ENCODE measurements at regions not wholly inside any gene's neighbourhood (a gene's known extent, or its start where the extent isn't known, plus 50 kb on each side); places are given as distances from the start of the nearest gene placed in this dataset.

DNA sequence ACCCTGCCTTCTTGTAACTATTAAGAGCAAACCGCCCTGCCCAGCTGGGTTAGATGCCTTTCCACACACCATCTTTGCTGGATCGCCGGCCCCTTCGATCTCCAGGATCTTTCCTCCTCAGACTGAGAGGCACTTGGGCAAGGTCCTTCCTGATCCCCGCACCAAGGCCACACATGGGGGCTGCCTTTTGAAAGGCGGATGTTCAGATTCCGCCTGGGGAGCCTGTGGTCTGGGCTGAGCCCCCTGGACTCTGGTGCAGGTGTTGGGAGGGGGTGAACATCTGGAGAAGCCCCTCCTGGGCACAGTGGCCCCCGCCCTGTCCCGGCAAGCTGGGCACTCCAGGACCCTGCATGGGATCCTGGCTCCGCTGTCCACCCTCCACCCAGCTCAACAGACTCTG lies 135.4 kb upstream of the HDAC4 start:
- DNase-seq (ENCODE audit: low read depth, low spot score), result no peak

DNA sequence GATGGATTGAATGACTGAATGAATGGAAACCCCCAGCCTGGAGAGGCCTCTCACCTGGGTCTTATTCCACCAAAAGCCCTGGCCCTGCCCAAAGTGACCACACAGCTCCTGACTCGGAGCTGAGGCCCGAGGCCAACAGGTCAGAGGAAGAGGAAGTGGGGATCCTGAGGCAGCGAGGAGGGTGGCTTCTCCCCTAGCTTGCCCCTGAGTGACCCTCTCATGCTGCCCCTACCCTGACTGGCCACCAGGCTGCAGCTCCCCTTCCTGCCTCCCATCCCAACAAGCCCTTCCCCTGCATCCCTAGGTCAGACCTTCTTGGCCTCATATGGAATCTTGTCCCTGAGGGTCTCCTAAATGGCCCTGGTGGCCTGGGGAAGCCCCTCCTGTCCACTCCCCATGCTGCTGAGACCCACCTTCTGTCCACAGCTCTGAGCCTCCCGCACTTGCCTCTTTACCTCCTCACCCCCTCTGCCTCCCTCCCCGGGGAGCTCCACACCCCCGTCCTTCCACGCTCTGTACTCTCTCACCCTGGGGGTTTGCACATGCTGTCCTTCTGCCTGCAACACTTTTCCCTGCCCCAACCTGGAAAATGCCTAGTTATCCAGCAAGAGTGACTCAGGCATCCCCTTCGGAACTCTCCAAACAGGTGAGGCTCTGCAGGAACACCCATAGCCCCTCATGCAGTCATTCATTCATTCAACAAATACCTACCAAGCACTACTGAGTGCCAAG lies 134.8 kb upstream of the HDAC4 start:
- DNase-seq (ENCODE audit: low read depth, low spot score), result no peak

GRCh38 chr2:239534581-239535412 lies 134.0 kb upstream of the HDAC4 start:
- DNase-seq (ENCODE audit: low read depth, low spot score), result no peak

- DNase-seq (ENCODE audit: low read depth, low spot score), result peak; percentile 10
Observed at GRCh38 chr2:239533569-239534316, 132.9 kb upstream of the HDAC4 start.

DNA sequence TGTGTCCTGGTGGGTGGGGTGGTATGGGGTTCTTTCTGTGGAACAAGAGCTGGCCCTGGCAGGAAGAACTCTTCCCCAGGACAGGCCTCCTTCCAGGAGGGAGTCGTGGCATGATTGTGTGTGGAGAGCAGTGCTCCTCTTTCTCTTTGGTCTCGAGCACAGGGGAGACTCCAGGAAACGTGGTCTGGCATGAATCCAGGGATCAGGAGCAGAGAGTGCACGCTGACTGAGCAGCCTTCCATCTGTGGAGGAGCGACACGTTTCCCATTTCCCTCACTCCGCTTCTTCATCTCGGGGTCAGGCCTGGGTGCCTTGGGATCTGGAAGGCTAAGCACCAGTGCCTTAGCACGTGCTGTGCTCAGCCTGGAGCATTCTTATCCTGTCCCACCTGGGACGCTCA lies 132.0 kb upstream of the HDAC4 start:
- peak; percentile 13 for DNase-seq (ENCODE audit: low read depth, low spot score)

DNA sequence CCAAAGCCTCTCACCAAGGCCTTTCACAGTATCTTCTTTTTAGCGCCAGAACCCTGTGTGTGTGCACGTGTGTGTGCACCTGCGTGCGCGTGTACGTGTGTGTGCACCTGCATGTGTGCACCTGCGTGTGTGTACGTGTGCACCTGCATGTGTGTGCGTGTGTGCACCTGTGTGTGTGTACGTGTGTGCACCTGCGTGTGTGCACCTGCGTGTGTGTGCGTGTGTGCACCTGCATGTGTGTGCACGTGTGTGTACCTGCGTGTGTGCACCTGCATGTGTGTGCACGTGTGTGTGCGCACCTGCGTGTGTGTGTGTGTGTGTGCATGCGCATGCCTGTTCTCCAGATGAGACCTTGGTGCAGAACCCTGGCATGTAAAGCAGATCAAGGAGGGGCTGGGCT lies 131.4 kb upstream of the HDAC4 start:
- no peak for DNase-seq (ENCODE audit: low read depth, low spot score)

- no peak for DNase-seq (ENCODE audit: low read depth, low spot score)
Observed at GRCh38 chr2:239531456-239532241, 130.8 kb upstream of the HDAC4 start.

DNA sequence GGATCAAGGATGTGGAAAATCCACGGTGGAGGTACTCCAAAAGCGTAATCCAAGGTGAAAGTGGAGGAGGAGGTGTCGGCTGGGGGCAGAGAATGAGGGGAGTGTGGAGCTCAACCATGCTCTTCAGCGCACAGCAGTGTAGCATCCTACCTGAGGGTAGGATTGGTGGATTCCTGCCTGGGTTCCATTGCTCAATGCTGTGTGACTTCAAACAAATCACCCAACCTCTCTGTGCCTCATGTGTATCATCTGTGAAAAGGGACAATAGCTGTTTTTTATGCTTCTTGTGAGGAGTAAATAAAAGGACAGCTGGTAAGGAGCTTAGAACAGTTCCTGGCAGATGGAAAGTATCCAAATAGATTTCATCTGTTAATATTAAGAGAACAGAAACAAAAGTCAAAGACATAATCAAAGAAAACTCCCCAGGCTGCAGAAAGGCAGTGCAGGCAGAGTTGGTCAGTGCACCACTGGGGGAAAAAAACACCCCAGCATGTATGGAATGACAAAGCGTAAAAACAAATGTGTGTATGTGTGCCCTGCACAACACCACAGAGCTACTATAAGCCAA lies 130.0 kb upstream of the HDAC4 start:
- DNase-seq (ENCODE audit: low read depth, low spot score), result no peak

DNA sequence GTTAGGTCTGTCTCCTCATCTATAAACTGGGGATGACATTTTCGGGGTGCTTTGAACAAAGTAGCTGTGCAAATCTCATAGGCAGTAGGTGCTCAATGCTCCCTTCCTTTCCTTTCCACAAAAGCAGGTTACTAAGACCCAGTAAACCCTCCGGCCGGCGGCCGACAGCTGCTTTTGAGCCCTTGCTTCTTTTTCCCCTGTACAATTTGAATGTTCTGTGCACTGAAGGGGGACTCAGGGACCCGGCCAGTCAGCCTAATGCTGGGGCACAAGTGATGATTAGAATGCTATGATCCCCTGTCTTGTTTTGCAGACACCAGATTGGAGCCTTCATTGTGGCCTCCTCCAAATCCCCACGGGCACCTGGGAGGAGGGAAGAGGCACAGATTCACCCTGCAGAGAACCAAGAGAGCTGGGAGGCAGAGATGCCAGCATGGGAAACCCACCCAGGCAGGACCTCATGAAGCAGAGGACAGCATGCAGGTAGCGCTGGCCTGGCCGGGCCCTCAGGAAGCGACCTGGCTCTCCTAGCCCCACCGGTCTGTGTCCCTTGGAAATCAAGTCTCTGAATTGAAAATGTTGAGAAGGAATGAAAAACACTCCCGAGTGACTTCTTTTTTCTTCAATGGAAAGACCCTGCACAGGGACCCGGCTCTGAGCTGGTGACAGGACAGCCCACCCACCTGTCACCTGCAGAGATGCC lies 128.6 kb upstream of the HDAC4 start:
- no peak for DNase-seq (ENCODE audit: low read depth, low spot score)

- no peak for DNase-seq (ENCODE audit: low read depth, low spot score)
Observed at GRCh38 chr2:239528883-239529282, 128.1 kb upstream of the HDAC4 start.

- no peak for DNase-seq (ENCODE audit: low read depth, low spot score)
Observed at GRCh38 chr2:239528146-239528545, 127.3 kb upstream of the HDAC4 start.

- DNase-seq (ENCODE audit: low read depth, low spot score), result no peak
Observed at GRCh38 chr2:239526666-239527415, 126.0 kb upstream of the HDAC4 start.

DNA sequence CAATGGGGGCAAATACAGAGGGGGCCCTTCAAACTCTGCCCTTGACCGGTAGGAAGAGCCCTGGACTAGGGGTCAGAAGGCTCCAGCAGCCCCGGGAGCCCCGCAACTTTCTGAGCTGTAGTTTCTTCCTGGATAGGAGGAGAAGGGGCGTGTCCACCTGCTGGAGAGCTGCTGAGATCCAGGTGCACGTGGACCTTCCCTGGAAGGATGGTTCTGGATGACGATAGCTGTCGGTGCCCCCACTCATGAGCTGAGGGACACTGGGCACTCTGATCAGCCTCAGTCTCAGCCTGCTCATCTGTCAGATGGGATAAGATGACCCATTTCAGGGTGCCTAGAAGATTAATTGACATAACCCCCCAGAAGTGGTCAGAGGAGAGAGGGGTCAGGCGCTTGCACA lies 125.2 kb upstream of the HDAC4 start:
- DNase-seq (ENCODE audit: low read depth, low spot score), result no peak

GRCh38 chr2:239523954-239524330 lies 123.1 kb upstream of the HDAC4 start:
- DNase-seq (ENCODE audit: low read depth, low spot score), result peak; percentile 13

DNA sequence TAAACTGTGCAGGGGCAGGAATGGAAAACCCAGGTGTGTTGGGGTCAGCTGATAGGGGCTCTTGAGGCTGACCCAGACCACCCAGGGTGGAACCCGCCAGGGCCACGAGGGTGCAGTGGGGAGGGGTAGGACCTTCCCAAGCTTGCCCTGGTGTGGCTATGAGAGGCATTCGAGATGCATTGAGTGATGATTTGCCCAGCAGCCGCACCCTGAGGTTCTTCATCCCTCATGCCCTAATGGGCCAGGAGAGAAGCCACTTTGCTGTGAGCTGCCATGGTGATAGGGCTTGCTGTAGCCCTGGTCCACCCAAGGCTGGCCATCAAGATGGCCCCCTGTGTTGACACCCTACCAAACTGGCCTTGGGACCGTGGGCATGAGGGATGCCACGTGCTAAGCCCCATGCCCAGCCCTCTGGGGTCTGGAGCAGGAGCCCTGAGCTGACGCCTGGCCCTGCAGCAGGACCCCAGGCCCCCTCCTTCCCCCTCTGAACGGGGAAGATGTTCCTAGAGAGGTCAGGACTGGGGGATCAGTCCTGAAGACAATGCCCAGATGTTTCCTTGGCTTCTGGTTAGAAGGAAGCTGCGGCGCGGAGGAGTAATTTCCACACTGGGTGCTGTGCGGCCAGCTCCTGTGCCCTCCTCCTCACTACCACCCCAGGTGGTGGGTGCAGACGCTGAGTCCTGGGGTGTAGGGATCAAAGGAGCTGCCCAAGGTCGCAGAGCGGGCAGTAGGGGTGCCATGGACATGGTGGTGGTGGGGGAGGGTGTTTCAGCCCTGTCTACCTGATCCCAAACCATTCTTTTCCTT lies 122.5 kb upstream of the HDAC4 start:
- DNase-seq (ENCODE audit: low read depth, low spot score), result no peak

DNA sequence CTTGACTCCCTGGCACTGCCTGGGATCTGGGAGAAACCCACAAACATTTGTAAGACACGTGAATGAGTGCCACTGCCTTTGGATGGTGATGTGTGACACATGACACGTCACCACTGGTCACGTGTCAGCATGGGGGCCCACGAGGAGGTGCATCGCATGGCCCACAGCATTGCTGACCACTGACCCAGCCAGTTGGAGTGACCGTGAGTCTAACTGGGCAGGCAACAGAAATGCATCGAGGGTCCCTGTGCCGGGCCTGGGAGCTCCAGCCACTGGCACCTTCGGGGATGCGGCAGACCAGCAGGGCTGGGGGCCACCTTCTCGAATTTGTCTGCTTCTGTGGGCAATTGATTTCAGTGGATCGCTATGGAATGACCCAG lies 121.9 kb upstream of the HDAC4 start:
- DNase-seq (ENCODE audit: low read depth, low spot score), result no peak

DNA sequence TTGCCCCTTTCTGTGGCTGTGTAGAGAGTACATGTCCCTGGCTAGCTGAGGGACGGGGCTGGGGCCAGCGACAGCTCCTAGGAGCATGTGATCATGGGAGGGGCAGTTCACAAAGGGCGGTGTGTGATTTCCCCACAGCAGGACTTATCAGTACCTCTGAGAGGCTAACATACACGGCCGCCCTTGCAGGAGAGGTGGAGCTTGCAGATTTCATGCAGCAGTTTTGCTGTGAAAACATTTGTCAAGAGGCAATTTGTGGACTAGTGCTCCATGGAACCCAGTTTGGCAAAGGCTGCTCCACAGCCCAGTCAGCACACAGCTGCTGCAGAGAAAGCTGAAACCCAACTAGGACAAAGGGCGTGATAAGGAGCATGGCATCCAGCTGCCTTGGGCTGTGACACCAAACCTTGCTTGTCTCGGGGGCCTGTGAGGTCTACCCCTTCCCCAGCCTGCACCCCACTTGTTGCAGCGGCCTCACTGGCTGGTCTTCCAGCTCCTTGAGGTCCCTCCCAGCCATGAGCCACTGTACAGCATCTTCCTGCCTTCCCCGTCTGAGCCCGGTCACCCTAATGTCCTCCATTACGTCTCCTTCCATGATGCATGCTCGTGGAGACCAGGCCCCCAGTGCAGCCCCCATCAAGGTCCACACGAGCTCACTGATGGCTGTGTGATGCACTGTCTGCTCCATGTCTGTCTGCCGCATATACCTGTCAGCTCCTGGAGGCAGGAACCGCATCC lies 121.4 kb upstream of the HDAC4 start:
- no peak for DNase-seq (ENCODE audit: low read depth, low spot score)

GRCh38 chr2:239521518-239521815 lies 120.6 kb upstream of the HDAC4 start:
- DNase-seq (ENCODE audit: low read depth, low spot score), result no peak
